HT1080 (cell line): ENCODE measurements at regions not wholly inside any gene's neighbourhood (a gene's known extent, or its start where the extent isn't known, plus 50 kb on each side); places are given as distances from the start of the nearest gene placed in this dataset.

Source experiments
- DNase-seq: peaks from one replicate; pipeline ENCODE4 v3.0.0-alpha.2; 2015; ENCODE audit warnings: low read depth

DNA sequence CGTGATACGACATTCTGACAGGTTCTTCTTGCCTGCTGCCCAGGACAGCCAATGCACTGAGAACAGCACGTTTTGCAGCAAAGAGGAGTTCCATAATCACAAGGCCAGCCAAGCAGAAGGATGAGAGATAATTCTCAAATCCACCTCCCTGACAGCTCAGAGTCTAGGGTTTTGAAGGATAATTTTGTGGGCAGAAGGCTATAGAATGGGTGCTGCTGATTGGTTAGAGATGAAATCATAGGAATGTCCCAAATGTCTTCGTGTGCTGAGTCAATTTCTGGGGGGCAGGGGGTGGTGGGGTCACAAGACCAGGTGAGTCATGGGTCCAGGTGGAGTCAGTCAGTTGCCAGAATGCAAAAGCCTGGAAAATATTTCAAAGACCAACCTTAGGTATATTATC, 175.5 kb upstream of the SLC30A5 start:
- DNase-seq = peak; percentile 42

DNA sequence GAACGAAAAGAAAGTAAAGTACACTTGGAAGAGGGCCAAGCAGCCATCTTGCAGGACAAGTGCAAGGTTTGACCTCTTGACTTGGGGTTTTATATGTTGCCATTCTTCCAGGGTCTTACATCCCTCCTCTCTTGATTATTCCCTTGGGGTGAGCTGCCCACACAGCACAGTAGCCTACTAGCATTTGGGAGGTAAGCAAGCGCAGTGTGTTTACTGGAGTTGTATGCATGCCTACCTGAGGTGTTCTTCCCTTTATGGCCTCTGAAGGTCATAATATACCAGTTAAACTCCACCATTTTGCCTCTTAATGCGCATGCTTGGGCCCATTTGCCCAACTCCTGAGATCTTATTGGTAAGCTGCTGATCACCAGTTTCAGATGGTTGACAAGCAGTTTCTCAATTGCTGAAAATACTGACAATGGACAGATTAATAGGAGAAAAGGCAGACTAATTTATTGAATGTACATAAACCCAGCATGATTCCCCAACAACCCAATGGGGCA, 173.8 kb upstream of the SLC30A5 start:
- no peak for DNase-seq

DNA sequence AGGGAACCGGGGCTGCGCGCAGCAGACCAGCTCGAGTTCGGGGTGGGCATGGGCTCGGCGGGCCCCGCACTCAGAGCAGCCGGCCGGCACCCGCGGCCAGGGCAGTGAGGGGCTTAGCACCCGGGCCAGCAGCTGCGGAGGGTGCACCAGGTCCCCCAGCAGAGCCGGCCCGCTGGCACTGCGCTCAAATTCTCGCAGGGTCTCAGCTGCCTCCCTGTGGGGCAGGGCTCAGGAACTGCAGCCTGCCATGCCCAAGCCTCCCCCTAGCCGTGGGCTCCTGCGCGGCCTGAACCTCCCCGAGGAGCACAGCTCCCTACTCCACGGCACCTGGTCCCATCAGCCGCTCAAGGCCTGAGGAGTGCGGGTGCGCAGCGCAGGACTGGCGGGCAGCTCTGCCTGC, 172.9 kb upstream of the SLC30A5 start:
- DNase-seq = no peak

DNA sequence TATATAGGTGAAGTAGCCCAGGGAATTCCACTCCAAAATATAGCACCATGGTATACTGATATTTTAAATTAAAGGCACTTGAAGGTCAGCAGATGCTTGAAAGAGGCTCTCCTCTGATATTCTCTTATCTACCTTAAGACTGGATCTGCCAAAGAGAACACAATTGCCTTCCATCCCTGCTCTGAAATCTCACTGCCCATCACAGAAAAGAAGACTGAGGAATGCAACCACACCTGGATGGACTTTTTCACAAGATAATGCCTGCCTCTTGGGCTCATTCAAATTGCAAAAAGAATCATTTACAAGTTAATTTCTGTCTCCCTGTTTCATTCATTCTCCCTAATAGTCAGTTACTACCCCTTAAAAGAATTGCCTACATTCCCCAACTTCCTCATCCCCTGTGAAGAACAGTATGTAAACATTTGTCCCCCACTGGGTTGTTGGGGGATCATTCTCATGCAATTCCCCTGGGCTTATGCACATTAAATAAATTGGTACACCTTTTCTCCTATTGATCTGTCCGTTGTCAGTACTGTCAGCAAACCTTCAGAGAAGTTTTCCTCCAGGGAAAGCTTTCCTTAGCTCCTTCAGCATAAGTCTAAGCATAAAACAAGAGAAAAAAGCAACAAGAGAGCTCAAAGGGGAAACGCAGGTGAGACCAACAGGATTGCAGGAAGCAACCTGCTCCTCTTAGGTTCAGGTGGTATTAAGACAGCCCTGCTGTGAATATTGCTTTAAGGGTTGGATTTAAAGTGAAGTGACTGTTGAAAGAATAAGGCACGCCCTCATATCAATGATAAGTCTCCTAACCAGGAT, 171.4 kb upstream of the SLC30A5 start:
- no peak for DNase-seq

DNA sequence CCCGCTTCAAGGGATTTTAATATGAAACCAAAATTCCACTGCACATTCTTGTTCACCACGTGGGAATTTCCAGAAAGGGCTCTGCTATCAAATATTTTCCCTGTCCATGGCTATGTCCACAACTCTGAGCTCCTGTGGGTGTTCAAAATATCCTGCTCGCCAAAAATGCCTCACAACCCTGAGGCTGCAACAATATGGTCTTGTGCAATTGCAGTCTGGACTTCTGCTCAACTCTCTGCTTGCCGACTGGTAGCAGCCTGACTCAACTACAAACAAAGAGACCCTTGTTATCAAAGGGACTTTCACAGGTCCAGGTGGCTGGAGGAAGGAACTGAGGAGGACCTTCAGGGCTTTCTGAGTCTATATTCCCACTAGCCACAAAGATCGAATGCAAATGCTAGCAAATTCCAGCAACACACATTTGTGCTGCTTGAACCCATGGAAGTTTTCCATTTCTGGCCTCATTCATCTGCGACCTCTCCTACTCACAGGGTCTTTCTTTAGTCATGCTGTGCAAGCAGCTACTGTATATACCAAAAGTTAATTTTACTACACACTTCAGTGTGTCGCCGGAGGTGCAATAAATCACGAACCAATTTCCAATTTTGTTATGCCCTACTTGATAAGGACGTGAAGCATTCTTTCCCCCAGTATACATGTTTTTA, 169.2 kb upstream of the SLC30A5 start:
- peak; percentile 81 for DNase-seq

DNA sequence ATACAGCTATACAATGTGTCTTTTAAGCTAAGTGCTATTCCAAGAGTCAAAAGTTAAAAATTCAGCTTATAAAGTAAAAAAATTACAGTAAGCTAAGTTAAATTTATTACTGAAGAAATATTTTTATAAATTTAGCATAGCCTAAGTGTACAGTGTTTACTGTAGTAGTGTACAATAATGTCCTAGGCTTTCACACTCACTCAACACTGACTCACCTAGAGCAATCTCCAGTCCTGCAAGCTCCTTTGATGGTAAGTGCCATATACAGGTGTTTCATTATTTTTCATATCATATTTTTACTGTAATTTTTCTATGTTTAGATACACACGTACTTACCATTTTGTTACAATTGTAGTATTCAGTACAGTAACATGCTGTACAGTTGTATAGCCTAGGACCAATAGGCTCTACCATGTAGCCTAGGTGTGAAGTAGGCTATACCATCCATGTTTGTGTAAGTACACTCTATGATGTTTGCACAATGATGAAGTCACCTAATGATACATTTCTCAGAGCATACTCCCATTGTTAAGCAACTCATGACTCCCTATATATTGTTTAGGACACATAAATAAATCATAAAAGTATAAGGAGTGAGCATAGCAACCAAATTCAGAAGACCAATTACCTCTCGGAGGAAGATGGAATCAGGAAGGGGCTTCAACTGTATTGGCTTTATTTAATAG, 165.1 kb upstream of the SLC30A5 start:
- DNase-seq = no peak

DNA sequence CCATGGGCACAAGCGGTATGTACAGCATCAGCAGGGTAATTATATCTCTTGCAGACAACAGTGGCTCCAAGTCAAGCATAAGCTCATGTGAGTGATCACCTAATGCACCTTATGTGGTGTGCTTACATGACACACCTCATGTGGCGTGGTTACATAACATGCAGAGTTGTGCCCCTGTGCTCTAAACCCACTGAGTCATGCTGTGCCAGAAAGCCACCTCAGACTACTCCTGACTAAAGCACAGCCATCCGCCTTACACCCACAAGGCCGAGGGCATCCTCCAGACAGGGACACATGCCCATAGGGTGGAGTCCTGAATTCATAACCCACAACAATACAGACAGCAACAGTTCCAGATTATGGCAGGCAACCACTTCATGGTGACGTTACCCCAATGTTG, 163.7 kb upstream of the SLC30A5 start:
- DNase-seq = peak; percentile 17

DNA sequence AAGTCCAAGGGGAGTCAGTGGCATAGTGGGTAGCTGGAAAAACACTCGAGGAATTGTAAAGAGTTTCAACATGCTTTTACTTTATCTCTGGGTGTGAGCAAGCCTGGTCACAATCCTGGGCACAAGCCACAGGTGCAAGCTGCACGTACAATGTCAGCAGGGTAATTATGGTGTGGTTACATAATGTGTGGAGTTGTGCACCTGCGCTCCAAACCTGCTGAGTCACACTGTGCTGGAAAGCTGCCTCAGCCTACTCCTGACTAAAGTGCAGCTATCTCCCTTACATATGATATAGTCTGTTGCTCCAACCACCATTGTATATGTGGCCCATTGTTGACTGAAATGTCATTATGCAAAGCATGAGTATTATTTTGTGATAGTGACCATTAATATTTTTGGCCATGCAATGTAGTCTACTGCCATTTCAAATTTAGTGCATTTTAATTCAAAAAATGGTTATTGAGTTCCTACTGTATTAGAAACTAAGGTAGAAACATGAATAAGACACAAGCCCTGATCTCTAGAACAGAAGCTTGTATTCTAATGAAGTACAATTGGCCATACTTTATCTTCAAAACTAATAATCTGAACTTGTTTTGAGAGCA, 160.9 kb upstream of the SLC30A5 start:
- DNase-seq = peak; percentile 17

DNA sequence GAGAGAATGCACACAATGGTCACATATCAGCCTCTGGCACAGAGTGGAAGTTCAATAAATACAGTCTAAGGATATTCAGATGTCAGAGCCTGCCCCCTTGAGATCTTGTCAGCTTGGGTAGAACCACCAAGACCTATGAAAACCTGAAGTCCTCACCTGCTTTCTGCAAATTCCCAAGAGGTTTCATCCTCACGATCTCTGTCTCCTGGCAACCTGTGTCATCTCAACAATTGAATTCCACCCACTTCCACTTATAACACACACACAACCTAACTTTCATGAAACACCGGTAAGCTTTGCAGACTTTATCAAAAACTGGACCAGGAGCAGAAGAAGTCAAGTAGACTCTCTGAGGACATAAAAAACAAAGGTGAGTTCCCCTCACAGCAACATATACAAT, 151.6 kb upstream of the SLC30A5 start:
- no peak for DNase-seq

DNA sequence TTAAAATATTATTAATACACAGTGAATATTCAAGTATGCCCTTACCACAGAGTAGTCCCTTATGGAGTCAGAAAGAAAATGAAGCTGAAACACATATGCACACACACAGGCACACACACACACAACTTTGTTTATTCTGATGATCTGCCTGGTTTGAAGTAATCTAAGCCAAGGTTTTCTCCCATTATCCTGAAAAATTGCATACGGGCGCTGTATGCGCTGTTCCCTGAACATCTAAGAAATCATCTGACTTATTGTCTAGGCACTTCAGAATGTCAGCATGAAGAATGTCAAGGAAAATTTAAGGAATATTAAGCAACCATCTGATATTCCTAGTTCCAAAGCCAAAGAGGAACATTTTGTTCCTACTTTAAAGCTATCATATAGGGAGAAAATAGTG, 147.1 kb upstream of the SLC30A5 start:
- DNase-seq = no peak

DNA sequence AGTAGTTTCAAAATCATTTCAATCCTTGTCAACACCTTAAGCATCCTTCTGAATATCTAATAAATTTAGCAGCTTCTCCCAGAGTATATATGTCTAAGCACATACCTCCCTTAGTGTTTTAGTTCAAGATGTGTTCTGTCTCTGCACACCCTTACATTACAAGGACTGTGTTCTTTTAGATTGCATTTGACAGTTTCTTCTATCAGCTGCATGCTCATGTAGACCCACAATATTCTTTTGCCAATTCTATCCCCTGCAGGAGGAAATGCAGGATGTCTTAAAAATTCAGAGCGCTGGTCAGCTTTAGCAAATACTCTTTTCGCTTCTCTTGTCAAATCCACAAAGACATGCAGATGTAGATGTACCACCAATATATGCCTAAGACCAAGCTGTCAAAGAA, 145.8 kb upstream of the SLC30A5 start:
- no peak for DNase-seq

DNA sequence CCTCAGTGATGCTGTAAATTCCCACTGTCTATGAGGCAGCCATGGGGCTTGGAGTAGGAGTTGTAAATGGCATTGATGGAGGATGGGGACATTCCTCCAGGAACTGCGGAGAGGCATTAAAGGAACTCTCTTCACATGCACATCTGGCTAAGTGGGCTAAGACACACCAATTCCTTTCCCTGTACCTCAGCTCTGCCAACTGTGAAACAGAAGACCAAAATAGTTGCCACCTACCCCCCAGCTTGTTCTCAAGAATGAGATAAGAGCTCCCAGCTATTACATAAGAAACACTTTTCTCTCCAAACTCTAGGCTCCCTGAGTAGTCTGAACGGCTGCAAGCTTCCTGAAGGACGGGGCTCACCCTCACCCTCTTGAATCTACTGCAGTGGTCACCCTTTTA, 144.6 kb upstream of the SLC30A5 start:
- no peak for DNase-seq

DNA sequence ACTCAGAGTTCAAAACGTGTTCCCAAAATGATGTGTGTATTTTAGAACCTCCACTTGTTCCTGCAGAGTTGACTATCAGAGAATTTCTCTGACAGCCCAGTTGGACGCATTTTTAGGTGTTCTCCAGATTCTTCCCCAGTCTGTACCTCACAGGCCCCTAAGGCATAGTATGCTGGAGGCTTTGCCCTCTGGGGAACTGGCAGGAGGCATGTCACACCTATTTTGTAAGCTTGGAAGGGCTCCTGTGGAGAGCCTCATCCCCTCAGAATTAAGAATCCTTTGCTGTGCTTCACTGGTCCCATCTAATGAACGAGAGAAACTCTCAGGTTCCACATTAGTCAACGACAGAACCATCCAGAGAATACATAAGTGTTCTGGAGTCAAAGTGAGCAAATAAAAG, 144.1 kb upstream of the SLC30A5 start:
- DNase-seq = no peak

DNA sequence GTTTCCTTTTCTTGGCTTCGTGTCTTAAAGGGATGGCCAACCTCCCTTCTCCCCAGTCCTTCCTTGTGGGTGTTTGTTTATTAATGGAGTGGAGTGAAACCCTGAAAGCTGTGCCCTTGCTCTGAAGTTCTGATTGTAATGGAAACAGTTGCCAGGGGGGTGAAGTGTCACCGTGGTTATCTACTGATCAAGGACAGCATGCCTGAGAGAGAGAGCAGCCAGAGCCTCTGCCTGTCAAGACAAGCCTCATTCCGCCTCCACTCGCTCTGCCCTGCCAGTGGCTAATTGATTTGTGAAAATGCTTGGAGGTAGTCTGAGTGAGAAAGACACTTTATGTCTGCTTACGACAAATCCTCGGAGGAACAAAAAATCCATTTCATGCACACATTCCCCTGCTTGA, 143.7 kb upstream of the SLC30A5 start:
- no peak for DNase-seq

DNA sequence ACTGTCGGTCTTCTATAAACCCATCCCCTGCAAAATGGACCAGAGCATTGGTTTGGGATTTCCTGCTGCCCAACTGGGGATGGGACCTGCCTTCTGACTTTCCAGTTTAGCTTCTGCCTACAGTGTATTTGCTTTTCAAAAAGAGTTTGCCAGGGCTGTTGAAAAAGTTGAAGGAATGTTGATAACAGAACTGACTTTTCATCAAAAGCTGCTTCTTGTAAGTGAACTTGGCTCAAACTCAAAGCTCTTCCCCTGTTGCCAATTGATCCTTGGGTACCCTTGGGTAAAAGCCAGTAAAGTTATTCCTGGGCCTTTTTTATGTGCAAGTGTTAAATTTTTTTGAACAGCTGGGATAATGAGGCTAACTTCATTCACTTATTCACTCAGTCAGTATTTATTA, 142.9 kb upstream of the SLC30A5 start:
- DNase-seq = no peak

DNA sequence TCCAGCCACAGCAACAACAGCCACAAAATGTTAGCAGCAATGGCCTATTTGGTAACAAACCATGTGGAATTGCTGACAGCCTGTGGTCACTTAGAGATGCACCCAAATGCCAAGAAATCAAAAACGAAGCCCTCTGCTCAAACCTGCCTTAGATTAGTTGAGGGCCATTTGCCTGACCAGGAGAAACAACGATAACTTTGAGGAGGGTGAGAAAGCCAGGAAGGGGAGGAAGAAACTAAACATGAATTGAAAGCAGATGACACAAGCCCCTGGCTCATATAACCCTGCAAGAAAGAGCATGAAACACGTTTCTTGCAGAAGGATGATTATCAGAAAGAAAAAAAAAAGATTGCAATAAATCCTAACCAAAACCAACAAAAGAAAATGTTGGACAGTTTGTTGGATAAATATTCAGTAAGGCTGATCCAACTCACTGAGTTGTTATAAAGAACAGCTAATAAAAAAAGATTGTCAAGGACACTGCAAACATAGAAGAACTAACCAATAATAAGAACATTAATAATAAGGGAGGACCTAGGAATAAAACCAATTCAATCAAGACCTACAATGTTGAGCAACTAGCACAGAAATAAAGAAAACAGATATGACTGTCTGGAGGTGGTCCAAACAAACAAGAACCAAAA, 140.5 kb upstream of the SLC30A5 start:
- no peak for DNase-seq

DNA sequence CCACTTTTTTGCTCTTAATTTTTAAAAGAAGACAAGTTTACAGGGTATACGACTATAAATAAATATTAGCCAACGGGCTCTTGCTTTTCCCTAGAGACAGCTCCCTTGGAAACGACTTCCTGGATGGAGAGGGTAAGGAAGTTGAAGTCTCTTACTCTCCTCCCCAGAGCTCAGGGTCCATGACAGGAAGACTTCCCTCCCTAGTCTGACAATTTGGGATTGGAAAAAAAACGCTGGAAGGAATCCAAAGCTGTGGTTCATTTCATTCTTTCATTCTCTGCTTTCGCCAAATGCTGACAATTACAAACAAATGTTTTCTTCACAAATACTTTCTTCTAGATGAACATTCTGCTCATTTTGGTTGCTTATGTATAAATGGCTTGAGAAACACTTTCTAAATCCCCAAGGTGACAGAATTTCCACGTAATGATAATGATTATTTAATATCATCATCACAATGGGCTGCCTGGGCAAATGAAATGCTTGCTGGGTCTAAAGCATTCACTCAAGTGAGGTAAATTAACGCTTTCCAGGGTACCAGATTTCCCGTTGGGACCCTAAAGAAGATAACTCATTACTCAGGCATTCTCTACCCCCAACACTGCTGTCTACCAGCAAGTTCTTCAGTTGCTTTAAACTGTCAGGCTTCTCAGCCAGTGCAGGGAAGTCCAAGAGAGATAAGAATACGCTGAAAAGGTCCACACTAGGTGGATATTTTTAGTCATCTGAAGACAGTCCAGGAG, 139.8 kb upstream of the SLC30A5 start:
- no peak for DNase-seq

DNA sequence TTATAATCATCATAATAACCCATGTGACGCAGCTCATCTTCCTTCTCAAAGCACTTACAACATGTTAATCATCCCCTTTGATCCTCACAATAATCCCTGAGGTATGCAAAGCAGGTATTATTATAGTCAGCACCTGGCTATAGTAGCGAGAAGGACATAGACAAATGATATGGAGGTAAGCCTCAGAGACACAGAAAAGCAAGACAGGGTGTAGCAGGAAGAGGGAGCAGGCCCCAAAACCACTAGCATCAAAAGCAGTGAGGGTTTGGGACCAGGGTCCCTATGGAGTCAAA, 139.2 kb upstream of the SLC30A5 start:
- no peak for DNase-seq

DNA sequence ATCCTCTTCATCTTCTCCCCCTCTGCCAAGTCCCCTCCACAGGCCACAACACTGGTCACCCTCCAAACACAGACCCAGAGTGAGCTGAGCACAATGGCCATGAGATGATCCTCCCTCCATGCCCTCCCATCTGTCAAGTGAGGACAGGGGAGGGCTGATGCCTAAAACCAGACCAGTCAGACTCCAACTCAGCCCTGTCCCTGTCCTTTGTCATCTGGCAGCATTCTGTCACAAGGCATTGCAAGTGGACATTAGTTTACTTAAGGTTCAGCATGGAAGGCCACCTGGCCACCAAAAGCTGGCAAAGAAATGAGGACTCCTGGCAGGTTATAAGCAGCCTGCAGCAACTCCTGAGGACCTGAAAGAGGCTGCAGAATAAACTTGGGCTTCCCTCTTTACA, 136.2 kb upstream of the SLC30A5 start:
- no peak for DNase-seq

DNA sequence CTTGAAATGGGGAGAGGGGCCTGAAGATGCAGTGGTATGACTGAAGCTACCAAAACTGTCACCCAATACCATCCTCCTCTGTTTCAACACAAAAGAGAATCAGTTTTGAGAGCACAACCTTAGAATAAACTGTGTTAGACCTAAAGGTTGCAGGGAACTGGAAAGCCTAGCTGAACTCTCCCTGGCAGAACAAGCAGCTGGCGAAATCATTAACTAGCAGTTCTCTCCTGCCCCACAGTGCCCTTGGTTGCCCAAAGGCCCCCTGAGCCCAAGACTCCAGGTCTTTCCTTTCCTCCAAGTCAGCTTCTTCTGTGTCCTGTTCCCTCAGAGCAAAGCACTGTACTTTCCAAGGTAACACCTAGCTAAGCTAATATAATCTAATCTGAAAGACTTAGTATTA, 135.4 kb upstream of the SLC30A5 start:
- DNase-seq = no peak

DNA sequence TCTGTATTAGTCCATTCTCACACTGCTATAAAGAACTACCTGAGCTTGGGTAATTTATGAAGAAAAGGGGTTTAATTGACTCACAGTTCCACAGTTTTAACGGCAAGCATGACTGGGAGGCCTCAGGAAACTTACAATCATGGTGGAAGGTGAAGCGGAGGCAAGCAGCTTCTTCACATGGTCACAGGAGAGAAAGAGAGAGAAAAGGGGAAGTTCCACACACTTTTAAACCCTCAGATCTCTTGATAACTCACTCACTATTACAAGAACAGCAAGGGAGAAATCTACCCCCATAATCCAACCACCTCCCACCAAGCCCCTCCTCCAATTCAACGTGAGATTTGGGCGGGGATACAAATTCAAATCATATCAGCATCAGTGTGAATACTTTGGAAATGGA, 133.4 kb upstream of the SLC30A5 start:
- DNase-seq = no peak
